NAMALWA (cell line): ENCODE measurements at regions not wholly inside any gene's neighbourhood (a gene's known extent, or its start where the extent isn't known, plus 50 kb on each side); places are given as distances from the start of the nearest gene placed in this dataset.

Experiments used
- DNase-seq: peaks from one replicate; pipeline ENCODE4 v3.0.0-alpha.2; 2015; ENCODE audit warnings: low spot score

DNA sequence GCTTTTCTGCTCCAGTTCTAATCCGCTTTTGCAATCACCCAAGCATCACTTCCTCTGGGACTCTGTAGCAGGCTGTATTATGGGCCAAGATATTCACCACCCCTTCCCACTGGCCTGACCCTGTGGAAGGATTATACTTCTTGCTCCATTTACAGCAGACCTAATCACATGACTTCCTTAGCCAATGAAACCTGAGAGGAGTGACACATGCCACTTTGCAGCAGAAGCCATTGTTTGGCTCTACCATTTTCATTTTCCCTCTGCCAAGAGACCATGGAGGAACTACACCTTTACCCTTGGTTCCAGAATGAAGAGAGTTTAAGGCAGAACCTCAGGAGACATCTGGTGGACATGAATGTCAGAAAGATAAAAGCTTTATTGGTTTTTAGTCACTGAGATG, 134.9 kb upstream of the HSD17B12 start:
- no peak for DNase-seq

DNA sequence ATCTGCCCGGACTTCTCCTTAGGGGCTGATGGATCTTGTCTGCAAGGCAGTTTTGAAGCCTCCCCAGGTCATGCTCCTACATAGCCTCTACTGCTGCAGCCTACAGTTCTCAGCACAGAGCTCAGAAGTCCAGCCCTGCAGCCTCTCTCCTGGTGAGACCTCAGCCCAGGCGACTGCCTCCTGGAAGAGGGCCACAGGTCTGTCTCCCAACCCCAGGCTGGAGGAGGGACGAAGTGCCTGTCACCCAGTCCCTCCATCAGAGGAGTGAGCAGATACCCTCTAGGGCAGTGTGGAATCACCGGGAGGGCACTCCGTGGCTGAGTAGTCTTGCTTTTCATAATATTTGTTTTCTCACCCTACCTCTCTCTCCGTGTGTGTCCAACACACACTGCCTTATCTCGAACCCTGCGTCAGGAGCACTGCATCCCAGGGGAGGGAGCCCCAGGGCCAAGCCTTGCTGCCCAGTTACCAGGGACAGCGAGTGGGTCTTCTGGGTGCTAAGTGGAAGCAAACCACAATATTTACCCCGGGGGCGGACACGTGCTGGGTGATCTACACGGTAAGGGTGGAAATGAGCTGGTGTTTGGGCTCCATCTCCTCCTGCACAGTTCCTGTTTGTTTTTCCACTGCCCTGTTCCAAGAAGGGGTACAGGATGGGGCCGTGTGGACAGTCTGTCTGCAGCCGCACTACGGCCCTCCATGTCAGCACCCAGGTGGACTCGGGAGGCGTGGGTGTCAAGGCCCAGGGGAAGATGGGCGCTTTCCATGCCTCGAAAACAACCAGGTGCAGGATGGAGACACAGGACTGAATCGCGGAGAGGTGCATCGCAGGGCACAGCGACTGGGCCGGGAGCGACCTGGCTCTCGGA, 133.7 kb upstream of the HSD17B12 start:
- no peak for DNase-seq

DNA sequence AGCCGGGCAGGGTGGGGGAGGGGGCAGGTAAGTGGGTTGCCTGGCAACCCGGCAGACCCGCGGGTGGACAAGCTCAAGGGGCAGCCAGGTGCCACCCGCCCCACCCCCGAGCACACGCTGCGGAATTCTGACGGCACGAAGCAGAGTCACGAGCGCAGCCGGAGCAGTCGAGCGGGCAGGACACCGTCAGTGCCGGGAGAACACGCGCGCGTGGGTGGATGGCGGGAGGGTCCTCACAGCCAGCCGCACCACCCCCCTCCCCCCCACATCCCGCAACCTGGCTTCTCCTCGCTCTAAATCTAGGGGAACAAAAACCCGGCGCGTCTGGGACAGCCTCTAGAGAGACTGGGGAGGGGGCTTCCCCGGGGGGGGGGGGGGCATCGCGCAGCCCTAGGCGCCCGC, 133.1 kb upstream of the HSD17B12 start:
- DNase-seq: no peak

DNA sequence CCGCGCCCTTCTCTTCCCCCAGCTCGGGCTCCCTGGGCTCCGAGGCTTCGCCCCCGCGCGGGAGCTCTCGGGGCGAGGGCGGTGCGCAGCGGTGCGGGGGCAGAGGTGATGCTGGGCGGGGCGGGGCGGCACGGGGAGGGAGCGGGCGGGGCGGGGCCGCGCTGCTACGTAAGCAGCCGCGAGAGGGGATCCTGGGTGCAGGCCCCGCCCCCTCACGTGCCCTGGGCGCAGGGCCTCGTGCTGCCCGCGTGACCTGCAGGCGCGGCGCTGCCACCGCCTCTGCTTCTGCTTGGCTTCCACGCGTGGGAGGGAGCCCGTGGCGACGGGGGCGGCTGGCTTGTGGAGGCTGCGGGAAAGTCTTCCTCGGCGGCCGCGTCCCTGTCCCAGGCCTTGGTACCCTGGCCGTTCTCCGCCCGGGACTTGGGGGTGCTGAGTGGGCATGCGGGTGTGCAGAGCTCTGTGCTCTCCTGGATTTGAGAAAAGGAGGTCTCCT, 132.6 kb upstream of the HSD17B12 start:
- no peak for DNase-seq

DNA sequence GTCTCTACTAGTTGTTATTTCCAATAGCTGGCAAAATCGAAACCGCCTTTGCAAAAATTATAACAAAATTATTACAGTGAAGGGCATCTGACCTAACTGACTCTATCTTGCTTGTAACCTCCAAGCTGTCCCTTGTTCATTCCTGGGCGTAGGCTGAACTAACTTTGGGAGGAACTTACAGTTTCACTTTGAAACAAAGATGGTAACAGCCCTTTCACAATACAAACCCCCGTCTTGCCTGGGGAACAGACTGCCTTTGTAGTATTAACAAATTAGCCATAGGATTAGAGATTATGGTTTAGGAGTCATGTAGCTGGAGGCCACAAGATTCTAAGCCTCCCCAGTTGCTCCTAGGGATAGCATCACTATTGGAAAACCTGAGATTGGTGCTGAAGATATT, 131.6 kb upstream of the HSD17B12 start:
- DNase-seq: no peak

GRCh38 chr11:43549624-43550023, 130.9 kb upstream of the HSD17B12 start:
- no peak for DNase-seq

- DNase-seq: no peak
Observed at GRCh38 chr11:43550714-43551113, 129.8 kb upstream of the HSD17B12 start.

DNA sequence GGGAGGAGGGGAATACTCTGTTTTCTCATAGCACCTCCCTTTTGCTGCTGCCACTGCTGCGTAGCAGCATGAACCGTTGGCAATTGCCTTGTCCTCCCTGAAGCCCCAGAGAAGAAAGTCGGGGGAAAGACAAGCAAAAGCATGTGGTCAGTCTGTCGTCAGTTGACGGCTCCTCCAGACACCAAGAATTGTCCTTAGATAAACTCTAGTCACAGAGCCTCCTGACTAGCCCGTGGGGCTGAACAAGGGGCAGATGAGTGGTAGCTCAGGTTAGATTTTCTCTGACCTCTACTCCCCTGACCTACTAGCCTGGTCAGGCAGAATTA, 126.4 kb upstream of the HSD17B12 start:
- DNase-seq: no peak

- DNase-seq: no peak
Observed at GRCh38 chr11:43555186-43555585, 125.4 kb upstream of the HSD17B12 start.

- no peak for DNase-seq
Observed at GRCh38 chr11:43555816-43556611, 124.5 kb upstream of the HSD17B12 start.

DNA sequence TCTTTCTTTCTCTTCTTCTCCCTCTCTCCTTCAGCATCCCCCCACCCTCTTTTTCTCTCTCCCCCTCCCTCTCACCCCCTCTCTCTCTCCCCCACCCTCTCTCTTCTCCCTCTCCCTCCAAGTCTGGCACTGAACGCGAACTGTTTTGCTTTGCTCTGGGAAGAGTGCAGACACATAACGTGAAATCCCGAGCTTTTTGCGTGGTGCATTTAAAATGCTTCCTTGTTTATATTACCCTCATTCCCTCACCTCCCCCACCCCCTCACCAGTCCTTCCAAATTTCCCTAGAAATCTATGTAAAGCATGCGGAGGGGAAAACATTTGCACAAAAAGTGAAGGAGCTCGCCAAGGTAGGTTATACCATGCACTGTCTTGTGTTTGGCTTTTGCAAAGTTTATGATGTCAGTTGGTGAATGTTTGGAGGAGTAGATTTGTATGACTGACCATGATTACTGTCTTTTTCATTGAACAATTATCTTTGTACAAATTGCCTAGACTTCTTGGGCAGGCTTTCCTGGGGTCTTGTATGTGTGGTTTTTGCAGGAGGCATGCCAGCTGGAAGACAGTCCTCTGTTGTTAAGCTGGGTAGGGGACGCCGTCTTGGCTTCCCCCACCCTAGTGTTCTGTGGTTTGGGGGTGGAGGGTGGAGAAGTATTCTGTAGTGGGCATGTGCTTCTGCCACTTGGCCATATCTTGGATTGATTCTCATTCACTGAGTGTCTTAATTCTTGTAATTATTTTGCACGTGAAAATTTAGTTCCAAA, 123.7 kb upstream of the HSD17B12 start:
- DNase-seq: no peak

DNA sequence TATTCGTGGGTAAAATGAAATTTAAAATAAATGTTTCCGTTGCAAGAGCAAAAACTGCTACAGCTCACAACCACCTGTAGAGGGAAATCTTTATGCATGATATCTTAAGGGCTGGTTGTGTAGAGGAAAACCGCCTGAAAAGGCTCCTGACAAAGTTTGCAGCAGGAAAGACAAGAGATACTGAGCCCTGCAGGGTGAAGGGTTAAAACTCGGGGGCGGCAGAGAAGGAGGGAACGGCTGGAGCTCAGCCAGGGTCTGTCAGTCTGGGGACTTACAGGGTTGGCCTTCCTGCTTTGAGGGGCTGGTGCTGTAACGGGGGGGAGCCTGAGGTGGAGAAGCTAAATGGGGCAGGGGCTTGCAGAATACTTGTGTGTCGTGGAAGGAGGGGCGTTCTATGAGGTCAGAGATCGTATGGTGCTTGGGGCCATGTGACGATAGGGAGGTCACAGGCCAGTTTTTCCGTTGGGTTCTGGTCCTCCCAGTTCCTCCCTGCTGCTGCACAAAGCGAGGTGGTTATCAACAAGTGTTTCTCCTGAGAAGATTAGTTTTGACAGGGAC, 122.9 kb upstream of the HSD17B12 start:
- DNase-seq: peak; percentile 29

GRCh38 chr11:43558146-43558545, 122.4 kb upstream of the HSD17B12 start:
- DNase-seq: no peak

GRCh38 chr11:43558556-43559127, 121.9 kb upstream of the HSD17B12 start:
- DNase-seq: no peak

GRCh38 chr11:43561832-43562231, 118.7 kb upstream of the HSD17B12 start:
- DNase-seq: no peak

DNA sequence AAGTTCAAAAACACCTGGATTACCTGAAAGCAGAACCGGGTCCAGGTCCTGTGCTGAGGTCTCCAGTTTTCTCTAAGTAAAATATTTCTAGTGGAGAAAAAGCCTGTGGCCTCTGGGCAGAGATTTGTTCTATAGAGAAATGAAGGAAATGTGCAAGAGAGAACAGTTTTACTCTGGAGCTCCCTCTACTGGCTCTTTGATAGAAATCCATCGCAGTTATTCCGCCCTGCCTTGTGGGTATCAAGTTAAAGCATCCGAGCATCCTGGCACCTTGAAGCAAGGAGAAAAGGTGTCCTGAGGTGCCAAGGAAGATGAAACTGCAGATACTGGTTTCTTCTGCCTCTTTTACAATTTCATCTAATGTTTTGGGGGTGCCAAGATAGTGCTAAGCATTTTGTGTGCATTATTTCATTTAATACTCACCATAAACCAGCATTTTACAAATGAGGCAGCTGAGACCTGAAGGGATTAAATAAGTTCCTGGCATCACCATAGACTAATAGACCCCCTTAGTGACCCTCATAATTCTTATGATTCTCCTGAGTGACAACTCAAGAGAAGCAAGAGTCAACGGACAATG, 113.1 kb upstream of the HSD17B12 start:
- peak; percentile 70 for DNase-seq

DNA sequence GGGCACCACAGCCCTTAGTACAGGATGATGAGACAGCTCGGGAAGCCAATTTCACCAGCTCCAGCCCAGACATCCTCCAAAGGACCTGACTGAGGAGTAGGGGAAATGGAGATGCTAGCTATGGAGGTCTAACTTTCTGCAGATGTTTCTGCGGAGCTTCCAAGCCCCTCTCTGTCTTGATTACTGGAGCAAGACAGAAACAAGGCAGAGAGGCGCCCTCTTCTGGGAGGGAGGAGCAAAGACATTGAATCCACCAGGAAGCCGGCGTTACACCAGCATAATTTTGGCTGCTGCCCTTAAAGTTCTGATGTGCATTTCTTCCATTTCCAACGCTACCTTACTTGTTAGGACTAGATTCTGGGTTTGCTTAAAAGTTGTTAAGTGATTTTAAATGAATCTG, 107.3 kb upstream of the HSD17B12 start:
- DNase-seq: peak; percentile 72

- no peak for DNase-seq
Observed at GRCh38 chr11:43573873-43574272, 106.7 kb upstream of the HSD17B12 start.

GRCh38 chr11:43574411-43574810, 106.1 kb upstream of the HSD17B12 start:
- DNase-seq: no peak

DNA sequence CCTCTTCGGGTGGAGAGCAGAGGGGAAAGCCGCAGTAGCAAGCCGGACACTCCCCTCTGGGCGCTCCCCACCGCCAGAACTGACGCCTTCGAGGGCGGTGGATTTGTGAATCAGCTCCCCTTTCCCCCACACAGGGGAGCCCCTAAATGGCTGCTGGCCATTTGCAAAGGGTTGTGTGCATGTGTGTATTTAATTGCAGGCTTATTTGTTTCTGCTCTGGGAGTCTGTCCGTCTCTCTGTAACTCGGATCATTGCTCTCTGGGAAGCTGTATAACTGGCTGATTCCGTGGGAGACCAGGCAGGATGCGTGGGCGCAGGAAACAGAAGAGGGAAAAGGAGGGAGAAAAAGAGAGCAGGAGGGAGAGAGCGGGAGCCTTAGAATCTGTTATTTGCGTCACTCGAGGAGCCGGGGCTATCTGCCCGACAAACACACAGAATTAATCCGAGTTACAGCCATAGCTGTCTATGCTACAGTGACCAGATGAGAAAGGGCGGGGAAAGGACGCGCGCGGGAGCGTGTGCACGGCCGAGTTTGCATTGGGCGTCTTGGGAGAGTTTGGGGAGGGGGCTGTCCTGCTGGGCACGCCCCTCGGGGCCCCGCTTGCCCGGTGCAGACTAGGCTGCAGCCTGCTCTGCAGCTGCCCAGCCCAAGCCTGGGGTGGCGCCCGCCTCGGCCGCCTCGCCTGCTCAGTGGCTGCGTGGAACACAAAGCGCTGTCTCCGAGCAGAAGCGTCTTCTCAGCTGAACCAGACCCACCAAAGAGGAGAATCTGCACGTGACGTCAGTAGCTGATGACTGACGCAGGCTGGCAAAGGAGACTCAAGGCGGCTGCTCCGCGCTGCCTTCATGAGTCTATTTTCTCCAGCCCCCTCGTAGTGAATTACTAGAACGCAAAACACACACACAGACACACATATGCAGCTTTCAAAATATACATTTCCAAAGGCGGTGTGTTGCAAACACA, 105.3 kb upstream of the HSD17B12 start:
- DNase-seq: no peak
